Stromal cell of bone marrow (primary cell): ENCODE measurements at regions not wholly inside any gene's neighbourhood (a gene's known extent, or its start where the extent isn't known, plus 50 kb on each side); places are given as distances from the start of the nearest gene placed in this dataset.
"Not testable (repeated sequence)": the region's sequence is repeated elsewhere in the genome, so short reads cannot be mapped to it uniquely, and the experiment has no call there.

Experiments
- DNase-seq: peaks from one replicate; pipeline ENCODE4 v3.0.0-alpha.2; 2012; ENCODE audit warnings: low read depth

DNA sequence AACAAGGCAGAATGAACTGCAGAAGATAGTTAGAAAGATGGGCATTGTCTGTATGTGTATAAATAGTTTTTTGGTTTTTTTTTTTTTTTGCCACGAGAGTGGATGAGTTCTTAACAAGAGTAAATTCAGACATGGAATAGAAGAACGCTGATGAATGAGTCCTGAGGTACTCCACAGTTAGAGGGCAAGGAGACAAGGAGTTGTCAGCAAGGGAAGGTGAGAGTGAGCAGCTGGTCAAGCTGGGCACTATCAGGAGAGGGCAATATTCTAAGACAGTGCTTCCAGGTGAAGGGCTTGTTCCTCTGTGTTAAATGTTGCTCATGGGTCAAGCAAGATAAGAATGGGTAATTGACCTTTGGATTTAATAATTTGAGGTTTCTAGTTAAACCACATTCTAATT, 138.6 kb upstream of the FAM78B start:
- DNase-seq: no peak

DNA sequence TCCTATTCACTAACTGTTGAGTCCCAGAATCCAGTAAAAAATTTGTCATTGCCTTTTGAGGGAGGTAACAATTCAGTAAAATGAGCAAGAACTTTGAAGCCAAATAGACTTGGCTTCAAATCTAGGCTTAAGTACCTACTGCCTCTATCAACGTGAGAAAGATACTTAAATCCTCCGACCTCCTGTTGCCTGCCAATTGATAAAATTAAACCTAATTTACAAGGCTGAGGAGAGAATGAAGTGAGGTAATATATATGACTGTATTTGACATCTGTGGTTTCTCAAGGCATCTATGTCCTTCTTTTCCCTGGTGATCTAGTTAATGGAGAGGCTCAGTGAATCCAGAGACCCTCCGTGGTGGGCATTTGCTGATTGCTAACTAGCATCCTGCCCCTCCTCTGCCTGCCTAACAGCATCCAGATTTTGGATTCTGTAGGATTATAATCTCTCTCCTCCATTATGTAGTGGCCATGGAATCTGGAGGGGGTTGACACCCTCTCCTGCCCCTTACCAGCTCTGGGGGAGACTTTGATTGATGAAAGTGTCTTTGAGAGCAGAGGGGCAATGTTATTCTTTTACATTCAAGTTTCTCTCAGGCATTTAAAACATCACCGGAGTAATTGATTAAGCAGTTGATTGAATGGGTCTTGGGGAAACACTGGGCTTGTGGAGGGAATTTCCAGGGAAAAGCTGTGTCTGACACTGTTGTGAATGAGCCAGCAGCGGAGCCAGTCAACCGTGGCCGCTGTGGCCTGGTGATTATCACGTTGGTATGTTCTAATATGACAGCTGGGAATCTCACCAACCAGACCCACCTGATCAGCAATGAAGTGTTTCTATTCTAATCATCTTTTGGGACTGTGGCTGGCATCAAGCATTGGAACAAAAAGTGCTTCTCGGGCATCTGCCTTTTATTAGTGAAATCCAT, 140.7 kb upstream of the FAM78B start:
- no peak for DNase-seq

- not testable (repeated sequence) for DNase-seq
Observed at GRCh38 chr1:166316306-166316705, 149.5 kb upstream of the FAM78B start.

DNA sequence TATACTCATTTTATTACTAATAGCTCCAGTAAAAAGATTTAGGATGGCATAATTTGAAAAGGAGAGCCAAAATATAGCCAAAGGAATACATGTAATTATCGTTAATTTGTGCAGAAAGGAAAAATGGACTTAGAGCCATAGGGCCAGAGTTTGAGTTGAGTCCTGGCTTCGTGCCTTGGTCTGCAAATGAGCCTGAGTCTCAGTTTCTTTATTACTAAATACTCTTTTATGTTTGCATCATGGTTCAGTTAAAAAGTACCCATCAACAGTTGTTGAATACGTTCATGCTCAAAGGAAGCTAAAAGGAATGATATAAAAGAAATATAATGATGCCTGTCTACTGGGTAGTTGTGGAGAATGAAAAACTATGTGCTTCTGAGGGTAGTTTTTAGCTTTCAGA, 155.7 kb upstream of the FAM78B start:
- no peak for DNase-seq

DNA sequence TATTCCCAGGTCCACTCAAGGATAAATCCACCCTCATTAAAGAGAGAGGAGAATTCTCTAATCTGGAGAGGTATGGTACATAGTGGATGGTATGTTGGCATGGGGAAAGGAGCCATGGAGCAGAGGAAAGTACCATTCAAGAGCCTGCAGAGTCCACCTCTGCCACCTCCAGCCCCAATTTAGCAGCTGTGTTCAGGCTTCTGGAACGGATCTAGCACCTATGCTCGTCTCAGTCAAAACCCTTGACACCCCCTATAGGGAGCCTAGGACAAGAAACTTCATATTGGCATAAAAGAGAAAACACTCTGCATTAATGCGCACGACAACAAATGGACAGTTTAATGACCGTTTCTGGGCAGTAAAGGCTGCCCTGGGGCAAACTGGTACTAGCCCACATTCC, 161.1 kb upstream of the FAM78B start:
- DNase-seq: no peak

GRCh38 chr1:166328956-166329355, 162.2 kb upstream of the FAM78B start:
- DNase-seq: no peak

DNA sequence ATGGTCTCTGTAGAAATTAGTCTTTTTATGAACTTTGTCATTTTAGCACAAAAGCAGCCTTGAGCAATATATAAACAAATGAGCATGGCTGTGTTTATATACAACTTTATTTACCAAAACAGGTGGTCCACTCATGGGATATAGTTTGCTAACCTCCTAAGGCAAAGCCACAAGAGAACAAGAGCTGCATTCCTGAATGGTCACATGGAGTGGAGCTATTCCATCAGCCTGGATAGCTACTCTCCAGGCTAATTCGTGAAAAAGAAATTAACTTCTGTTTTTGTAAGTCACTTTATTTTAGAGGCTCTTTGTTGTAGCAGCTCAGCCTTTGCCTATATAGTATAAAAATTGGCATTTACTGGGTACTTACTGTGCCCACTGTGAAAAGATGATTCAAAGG, 163.3 kb upstream of the FAM78B start:
- no peak for DNase-seq

GRCh38 chr1:166338105-166338504, 171.3 kb upstream of the FAM78B start:
- DNase-seq: no peak

DNA sequence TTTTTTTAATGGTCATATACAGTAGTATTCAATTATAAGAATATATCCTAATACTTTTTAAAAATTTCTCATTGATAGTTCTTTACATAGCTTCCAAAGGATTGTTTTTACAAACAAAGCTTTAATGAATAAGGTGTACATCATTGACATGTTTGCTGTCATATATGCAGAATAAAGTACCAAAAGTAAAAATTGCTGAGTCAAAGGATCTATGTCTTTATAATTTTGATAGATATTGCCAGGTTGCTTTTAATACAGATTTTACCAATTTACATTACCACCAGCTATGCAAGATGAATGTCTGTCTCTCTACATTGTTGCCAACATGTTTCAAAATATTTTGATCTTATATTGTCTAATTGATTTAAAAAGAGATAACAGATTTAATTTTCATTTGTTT, 173.9 kb upstream of the FAM78B start:
- no peak for DNase-seq

- DNase-seq: no peak
Observed at GRCh38 chr1:166343276-166343675, 176.5 kb upstream of the FAM78B start.

DNA sequence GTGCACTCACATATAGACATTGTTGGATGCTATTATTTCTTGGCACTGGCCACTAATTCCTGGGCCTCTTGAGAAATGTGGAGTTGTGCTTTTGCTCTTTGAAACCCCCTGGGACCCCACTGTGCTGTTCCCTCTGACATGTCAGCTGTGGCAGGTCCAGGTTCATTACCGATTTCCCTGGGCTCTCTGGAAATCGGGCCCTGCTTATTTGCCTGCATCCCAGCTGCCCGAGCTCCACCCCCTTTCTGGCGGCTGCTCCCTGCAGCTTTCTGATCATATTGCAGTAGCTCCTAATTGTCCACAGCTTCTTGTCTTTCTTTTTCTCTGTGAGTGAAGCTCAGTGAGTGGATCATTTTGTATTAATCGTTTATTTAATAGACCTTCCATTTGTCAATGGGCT, 183.7 kb upstream of the FAM78B start:
- no peak for DNase-seq

DNA sequence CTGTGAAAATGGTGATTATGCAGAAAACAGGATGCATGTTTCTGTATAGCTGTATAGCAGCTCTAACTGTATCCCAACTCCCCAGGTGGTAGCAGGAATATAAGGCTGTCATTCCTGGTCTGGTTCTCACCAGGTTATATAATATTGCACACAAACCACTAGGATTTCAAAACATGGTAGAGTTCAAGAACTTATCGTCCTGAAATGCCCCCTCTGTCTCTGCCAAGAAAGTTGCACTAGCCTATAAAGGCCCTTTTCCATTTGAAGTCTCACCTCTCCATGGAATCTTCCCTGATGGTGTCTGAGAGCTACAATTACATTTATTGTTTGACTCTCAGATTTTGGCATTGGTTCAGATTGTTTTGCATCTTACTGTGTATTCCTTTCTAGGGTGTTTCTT, 184.9 kb upstream of the FAM78B start:
- no peak for DNase-seq

DNA sequence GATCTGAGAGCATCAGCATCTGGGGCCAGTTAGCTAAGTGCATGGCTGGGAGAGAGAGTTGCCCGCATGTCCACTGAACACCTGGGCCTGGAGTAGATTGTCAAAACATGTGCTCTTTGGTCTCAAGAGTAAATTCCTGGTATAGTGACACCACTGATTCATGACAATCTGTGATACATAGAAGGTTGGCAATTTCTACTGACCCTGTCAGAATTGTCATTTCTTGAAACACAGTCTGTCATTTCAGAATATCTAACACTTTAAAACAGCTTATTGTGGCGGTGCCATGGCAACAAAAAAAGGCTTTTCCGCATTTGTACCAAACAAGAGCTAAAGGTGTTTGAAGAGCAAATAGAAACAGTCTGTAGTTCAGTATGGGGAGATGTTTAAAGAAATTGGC, 186.4 kb upstream of the FAM78B start:
- DNase-seq: no peak

GRCh38 chr1:166354406-166354805, 187.6 kb upstream of the FAM78B start:
- DNase-seq: no peak

DNA sequence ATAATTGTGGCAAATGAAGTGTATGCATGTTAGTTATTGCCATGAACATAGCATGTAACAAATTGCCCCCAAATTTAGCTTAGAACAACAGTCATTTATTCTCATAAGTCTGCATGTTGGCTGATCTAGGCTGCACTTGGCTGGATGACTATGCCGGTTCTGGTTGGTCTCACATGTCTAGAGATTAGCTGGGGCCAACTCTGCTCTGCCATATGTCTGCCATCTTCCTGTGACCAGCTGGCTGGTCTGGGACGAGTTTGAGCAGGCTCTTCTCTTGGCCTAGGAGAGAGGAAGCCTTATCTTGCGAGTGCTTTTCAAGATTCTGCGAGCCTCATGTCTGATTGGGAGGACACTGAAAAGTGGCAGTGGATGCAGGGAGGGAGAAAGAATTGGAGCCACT, 198.3 kb upstream of the FAM78B start:
- no peak for DNase-seq

DNA sequence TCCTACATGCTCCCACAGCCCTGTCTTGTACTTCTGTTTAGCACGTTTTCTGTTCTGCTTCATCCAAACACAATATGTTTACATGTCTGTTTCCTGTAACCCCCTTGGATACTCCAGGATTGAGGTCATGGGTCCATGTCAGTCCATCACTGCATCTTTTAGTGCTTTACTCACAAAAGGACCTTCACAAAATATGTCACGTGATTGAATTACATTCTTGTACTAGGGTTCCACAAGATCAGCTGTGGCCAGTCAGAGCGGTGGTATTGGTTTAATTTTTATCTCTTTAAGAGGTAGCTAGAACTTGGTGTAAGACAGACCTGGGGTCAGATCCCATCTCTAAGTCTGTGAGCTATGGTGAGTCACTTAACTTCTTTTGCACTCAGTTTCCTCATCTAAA, 201.2 kb upstream of the FAM78B start:
- no peak for DNase-seq

- DNase-seq: no peak
Observed at GRCh38 chr1:166377896-166378295, 211.1 kb upstream of the FAM78B start.

DNA sequence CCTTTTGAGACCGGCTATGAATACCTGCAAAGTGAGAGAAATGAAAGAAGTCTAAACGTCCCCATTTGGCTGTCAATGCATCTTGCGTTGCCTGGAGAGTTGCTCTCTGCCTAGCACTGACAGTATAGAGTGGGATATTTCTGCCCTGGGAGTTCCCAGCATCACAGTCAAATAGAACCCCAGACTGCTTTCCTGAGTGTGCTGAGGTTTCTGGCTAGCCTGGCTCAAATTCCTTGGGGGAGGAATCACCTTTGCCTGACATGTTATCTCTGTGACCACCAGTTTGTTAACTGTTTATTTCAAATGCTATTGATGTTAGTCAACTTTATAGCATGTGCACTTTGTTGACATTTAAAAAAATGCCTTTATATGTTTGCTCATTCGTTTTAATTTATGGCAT, 212.0 kb upstream of the FAM78B start:
- no peak for DNase-seq

- DNase-seq: no peak
Observed at GRCh38 chr1:166379447-166379846, 212.6 kb upstream of the FAM78B start.

GRCh38 chr1:166383137-166383536, 216.3 kb upstream of the FAM78B start:
- DNase-seq: no peak

- no peak for DNase-seq
Observed at GRCh38 chr1:166383635-166384346, 217.0 kb upstream of the FAM78B start.

GRCh38 chr1:166384948-166385347, 218.1 kb upstream of the FAM78B start:
- DNase-seq: no peak

GRCh38 chr1:166390366-166391033, 223.7 kb upstream of the FAM78B start:
- DNase-seq: no peak
